ENCODE measurements at regions not wholly inside any gene's neighbourhood (a gene's known extent, or its start where the extent isn't known, plus 50 kb on each side); places are given as distances from the start of the nearest gene placed in this dataset.

GRCh38 chr12:124374147-124374546 is 79.3 kb downstream of the RFLNA start:
- no peak for TF ChIP-seq POU2F2 (IDR thresholded peaks at IDR 0.05; ENCODE audit: low read depth, low read length)
- TF ChIP-seq POLR2A (IDR thresholded peaks at IDR 0.05; ENCODE audit: low read depth, low read length) = no peak
- TF ChIP-seq TAF1 (IDR thresholded peaks at IDR 0.05; ENCODE audit: low read depth, low read length) = no peak
- no peak for TF ChIP-seq POLR2AphosphoS5 (IDR thresholded peaks at IDR 0.05; ENCODE audit: low read depth, low read length)

All from GM12891 (cell line).